Body of pancreas (tissue), 4 donors: ENCODE measurements at regions not wholly inside any gene's neighbourhood (a gene's known extent, or its start where the extent isn't known, plus 50 kb on each side); places are given as distances from the start of the nearest gene placed in this dataset.

Source experiments
- POLR2A ChIP-seq, 3 donors: fragments of 450-650 bp; IDR thresholded peaks; one replicate each; pipeline ENCODE4 v1.6.1; 2016; ENCODE audit warnings: antibody characterized with exemption in 3 of 3, mild to moderate bottlenecking in 2 of 3
- TF ChIP-seq, protein P1 (sequence below), 7 experiments: fragments of 450-650 bp in 4 of 7; fragments of 200-600 bp in 3 of 7; sonication (generic) in 3 of 7; IDR thresholded peaks; one replicate each; pipeline ENCODE4 v1.5.1; 2016 to 2019; ENCODE audit warnings: antibody characterized with exemption in 7 of 7

- no peak for TF ChIP-seq POLR2A (IDR thresholded peaks at IDR 0.05)
- TF ChIP-seq, protein P1, sequence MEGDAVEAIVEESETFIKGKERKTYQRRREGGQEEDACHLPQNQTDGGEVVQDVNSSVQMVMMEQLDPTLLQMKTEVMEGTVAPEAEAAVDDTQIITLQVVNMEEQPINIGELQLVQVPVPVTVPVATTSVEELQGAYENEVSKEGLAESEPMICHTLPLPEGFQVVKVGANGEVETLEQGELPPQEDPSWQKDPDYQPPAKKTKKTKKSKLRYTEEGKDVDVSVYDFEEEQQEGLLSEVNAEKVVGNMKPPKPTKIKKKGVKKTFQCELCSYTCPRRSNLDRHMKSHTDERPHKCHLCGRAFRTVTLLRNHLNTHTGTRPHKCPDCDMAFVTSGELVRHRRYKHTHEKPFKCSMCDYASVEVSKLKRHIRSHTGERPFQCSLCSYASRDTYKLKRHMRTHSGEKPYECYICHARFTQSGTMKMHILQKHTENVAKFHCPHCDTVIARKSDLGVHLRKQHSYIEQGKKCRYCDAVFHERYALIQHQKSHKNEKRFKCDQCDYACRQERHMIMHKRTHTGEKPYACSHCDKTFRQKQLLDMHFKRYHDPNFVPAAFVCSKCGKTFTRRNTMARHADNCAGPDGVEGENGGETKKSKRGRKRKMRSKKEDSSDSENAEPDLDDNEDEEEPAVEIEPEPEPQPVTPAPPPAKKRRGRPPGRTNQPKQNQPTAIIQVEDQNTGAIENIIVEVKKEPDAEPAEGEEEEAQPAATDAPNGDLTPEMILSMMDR (IDR thresholded peaks at IDR 0.05) = no peak
These were observed 72.6 kb upstream of the COX10 start for GRCh38 chr17:13996748-13997147.
